H1 (cell line): ENCODE measurements at regions not wholly inside any gene's neighbourhood (a gene's known extent, or its start where the extent isn't known, plus 50 kb on each side); places are given as distances from the start of the nearest gene placed in this dataset.

Experiments
- ATF2 ChIP-seq: IDR thresholded peaks from 2 replicates; pipeline ENCODE4 v1.6.1; 2012; ENCODE audit warnings: low read length, inconsistent platforms
- ATF3 ChIP-seq: IDR thresholded peaks from 2 replicates; pipeline ENCODE4 v1.6.1; 2011; ENCODE audit warnings: low read depth, mild to moderate bottlenecking, low read length; ENCODE audit not compliant: insufficient read depth
- CHD2 ChIP-seq: IDR thresholded peaks from 2 replicates; pipeline ENCODE4 v1.6.1; 2012; ENCODE audit warnings: low read length, improper control_type of control experiment
- CTCF ChIP-seq, 3 experiments: IDR thresholded peaks; 1 replicate in 2 of 3; 2 replicates in 1 of 3; pipeline versions ENCODE4 v1.5.1 to v1.6.1; 2011; ENCODE audit warnings: low read length in 3 of 3, mild to moderate bottlenecking in 3 of 3, inconsistent platforms in 2 of 3, low read depth in 1 of 3, moderate library complexity in 1 of 3; ENCODE audit not compliant: insufficient read depth in 1 of 3; ENCODE audit errors: control extremely low read depth in 1 of 3
- EGR1 ChIP-seq: IDR thresholded peaks from 2 replicates; pipeline ENCODE4 v1.6.1; 2011; ENCODE audit warnings: low read depth, low read length, borderline replicate concordance
- EZH2 ChIP-seq: fragments of 200-600 bp; sonication (generic); IDR thresholded peaks from 2 replicates; pipeline ENCODE4 v1.7.1; 2012; ENCODE audit warnings: low read depth, mild to moderate bottlenecking, moderate library complexity, low read length, inconsistent platforms; ENCODE audit not compliant: severe bottlenecking
- GTF2F1 ChIP-seq: IDR thresholded peaks from 2 replicates; pipeline ENCODE4 v1.6.1; 2012; ENCODE audit warnings: low read depth, low read length, improper control_type of control experiment, borderline replicate concordance
- POLR2AphosphoS5 ChIP-seq: IDR thresholded peaks from 2 replicates; pipeline ENCODE4 v1.6.1; 2011; ENCODE audit warnings: low read depth, low read length
- POU5F1 ChIP-seq: IDR thresholded peaks from 2 replicates; pipeline ENCODE4 v1.6.1; 2011; ENCODE audit warnings: low read depth, mild to moderate bottlenecking, low read length, moderate library complexity
- RFX5 ChIP-seq: IDR thresholded peaks from 2 replicates; pipeline ENCODE4 v1.6.1; 2011; ENCODE audit warnings: low read depth, low read length, improper control_type of control experiment, borderline replicate concordance
- SP1 ChIP-seq: IDR thresholded peaks from 2 replicates; pipeline ENCODE4 v1.6.1; 2011; ENCODE audit warnings: low read depth, low read length
- SUZ12 ChIP-seq: fragments of 200-600 bp; sonication (generic); IDR thresholded peaks from 2 replicates; pipeline ENCODE4 v1.6.1; 2012; ENCODE audit warnings: mild to moderate bottlenecking, inconsistent platforms, low read length, moderate library complexity, mixed read lengths
- TAF1 ChIP-seq: IDR thresholded peaks from 2 replicates; pipeline ENCODE4 v1.6.1; 2011; ENCODE audit warnings: mild to moderate bottlenecking, low read depth, low read length
- TF ChIP-seq, protein P1 (sequence below): IDR thresholded peaks from 2 replicates; pipeline ENCODE4 v1.6.1; 2011; ENCODE audit warnings: low read length, improper control_type of control experiment

- TF ChIP-seq EZH2 (no peak), ATF3 (no peak), SUZ12 (no peak), POLR2AphosphoS5 (no peak; the same call in 1 of the 2 replicates), EGR1 (no peak), SP1 (no peak), GTF2F1 (no peak), CHD2 (no peak), CTCF (IDR thresholded peaks at IDR 0.05; ENCODE audit: control extremely low read depth in 1 of 3, insufficient read depth in 1 of 3, low read depth in 1 of 3, low read length in 3 of 3) (no peak), ATF2 (no peak), RFX5 (no peak), TAF1 (peak; percentile 75), POU5F1 (no peak)
- TF ChIP-seq, protein P1, sequence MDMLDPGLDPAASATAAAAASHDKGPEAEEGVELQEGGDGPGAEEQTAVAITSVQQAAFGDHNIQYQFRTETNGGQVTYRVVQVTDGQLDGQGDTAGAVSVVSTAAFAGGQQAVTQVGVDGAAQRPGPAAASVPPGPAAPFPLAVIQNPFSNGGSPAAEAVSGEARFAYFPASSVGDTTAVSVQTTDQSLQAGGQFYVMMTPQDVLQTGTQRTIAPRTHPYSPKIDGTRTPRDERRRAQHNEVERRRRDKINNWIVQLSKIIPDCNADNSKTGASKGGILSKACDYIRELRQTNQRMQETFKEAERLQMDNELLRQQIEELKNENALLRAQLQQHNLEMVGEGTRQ = no peak
Observed at GRCh38 chr1:244969355-244970235, 105.3 kb upstream of the HNRNPU start (continued).
